Endothelial cell (in vitro differentiated cells): ENCODE measurements at regions not wholly inside any gene's neighbourhood (a gene's known extent, or its start where the extent isn't known, plus 50 kb on each side); places are given as distances from the start of the nearest gene placed in this dataset.

Experiments used
- DNase-seq: peaks from one replicate; pipeline ENCODE4 v3.0.0; 2021; ENCODE audit warnings: low spot score
- H3K27ac Mint-ChIP-seq: one replicate; pipeline ENCODE4 v1.8.0; 2021; ENCODE audit warnings: mixed read lengths, inconsistent platforms; ENCODE audit not compliant: unreplicated experiment
- H3K27me3 Mint-ChIP-seq: one replicate; pipeline ENCODE4 v1.8.0; 2021; ENCODE audit warnings: mild to moderate bottlenecking, moderate library complexity, mixed read lengths, inconsistent platforms; ENCODE audit not compliant: unreplicated experiment
- H3K36me3 Mint-ChIP-seq: one replicate; pipeline ENCODE4 v1.8.0; 2021; ENCODE audit warnings: mild to moderate bottlenecking, low read depth, mixed read lengths, inconsistent platforms; ENCODE audit not compliant: unreplicated experiment
- H3K4me1 Mint-ChIP-seq: one replicate; pipeline ENCODE4 v1.8.0; 2021; ENCODE audit warnings: mild to moderate bottlenecking, mixed read lengths, inconsistent platforms; ENCODE audit not compliant: unreplicated experiment
- H3K4me3 Mint-ChIP-seq: one replicate; pipeline ENCODE4 v1.8.0; 2021; ENCODE audit warnings: mild to moderate bottlenecking, mixed read lengths, inconsistent platforms; ENCODE audit not compliant: unreplicated experiment
- H3K9me3 Mint-ChIP-seq: one replicate; pipeline ENCODE4 v1.8.0; 2021; ENCODE audit warnings: mixed read lengths, inconsistent platforms; ENCODE audit not compliant: unreplicated experiment
- CTCF ChIP-seq: fragments of 200-600 bp; sonication (generic); IDR thresholded peaks from one replicate; pipeline ENCODE4 v1.5.0; 2021; ENCODE audit warnings: antibody characterized with exemption; ENCODE audit not compliant: unreplicated experiment

- no peaks in the 10 kb centered on the region for H3K36me3 Mint-ChIP-seq
- no peak overlapping the region for H3K4me3 Mint-ChIP-seq
- no peaks in the 10 kb centered on the region for H3K27me3 Mint-ChIP-seq
- peaks cover 11% of the 10 kb centered on the region for H3K4me1 Mint-ChIP-seq
- DNase-seq = no peak
- H3K9me3 Mint-ChIP-seq = no peaks in the 10 kb centered on the region
- no peak overlapping the region for H3K27ac Mint-ChIP-seq
- no peak for TF ChIP-seq CTCF
These were observed 226.5 kb upstream of the CITED2 start for GRCh38 chr6:139600919-139601475.

- no peak overlapping the region for H3K4me3 Mint-ChIP-seq
- H3K36me3 Mint-ChIP-seq = no peaks in the 10 kb centered on the region
- DNase-seq = no peak
- no peaks in the 10 kb centered on the region for H3K27me3 Mint-ChIP-seq
- H3K4me1 Mint-ChIP-seq = peaks cover 11% of the 10 kb centered on the region
- no peak for TF ChIP-seq CTCF
- H3K9me3 Mint-ChIP-seq = no peaks in the 10 kb centered on the region
- H3K27ac Mint-ChIP-seq = no peak overlapping the region
These were observed 225.9 kb upstream of the CITED2 start for GRCh38 chr6:139600343-139600742.

DNA sequence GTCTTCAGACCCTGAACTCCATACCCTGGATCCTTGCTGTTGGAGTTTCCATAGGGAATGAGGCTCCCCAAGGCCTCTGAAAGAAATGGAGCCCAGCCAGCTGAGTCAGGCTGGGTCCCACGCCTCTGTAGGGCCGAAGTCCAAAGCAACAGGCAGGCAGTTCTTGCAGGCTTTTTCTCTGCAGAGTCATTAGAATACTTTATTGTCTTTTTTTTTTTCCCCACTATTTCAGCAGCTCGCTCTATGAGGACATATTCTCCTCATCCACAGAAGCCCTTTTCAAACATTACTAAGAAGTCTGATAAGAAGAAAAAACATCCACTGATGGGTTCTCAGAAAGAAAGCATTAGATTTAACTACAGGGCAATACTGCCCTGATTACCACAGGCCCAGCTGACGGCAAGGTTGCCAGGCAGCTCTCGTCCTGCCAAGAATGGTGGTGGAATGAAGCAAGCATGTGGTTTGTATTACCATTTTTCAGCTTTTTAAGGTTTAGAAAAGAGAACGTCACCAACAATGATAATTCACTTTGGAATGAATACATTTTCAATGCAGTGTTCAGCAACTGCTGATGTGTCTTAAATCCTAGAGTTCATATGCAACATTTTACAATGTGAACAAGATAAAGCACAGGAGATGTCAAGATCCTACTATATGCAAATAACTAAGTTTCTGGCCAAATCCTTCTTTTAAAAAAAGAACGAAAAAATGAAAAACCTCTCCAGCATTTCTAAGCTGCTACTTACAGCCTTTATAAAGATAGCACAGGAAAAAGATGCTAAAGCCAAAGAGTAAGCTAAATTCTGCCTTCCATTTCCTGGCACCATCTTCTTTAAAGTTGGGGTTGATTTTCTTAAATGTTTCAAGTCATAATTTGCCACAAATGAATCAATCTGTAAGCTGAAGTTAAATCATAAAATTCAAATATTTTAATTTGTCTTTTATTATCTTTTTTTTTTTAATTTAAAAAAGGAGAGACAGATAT lies 223.6 kb upstream of the CITED2 start:
- Mint-ChIP-seq H3K4me1 (peaks cover 7% of the 10 kb centered on the region), H3K36me3 (no peaks in the 10 kb centered on the region), H3K4me3 (no peak overlapping the region), H3K27me3 (no peaks in the 10 kb centered on the region), H3K9me3 (no peaks in the 10 kb centered on the region), H3K27ac (no peak overlapping the region)
- TF ChIP-seq CTCF = no peak
- DNase-seq = no peak

GRCh38 chr6:139597087-139597763 lies 222.8 kb upstream of the CITED2 start:
- Mint-ChIP-seq H3K36me3 (no peaks in the 10 kb centered on the region), H3K27ac (no peak overlapping the region), H3K9me3 (no peaks in the 10 kb centered on the region), H3K4me3 (no peak overlapping the region), H3K4me1 (peaks cover 4% of the 10 kb centered on the region), H3K27me3 (no peaks in the 10 kb centered on the region)
- no peak for TF ChIP-seq CTCF
- DNase-seq = no peak
